Fibroblast of pulmonary artery (primary cell): ENCODE measurements at regions not wholly inside any gene's neighbourhood (a gene's known extent, or its start where the extent isn't known, plus 50 kb on each side); places are given as distances from the start of the nearest gene placed in this dataset.
A peak's percentile ranks its signal among the peaks of the same experiment; 100 is the strongest.

Experiments
- DNase-seq: peaks from one replicate; pipeline ENCODE4 v3.0.0-alpha.2; 2010; ENCODE audit warnings: low read depth
- H3K4me3 ChIP-seq: replicated peaks from 2 replicates; pipeline ENCODE4 v1.5.1; 2011; ENCODE audit warnings: low read depth, mild to moderate bottlenecking, control low read depth, low read length, moderate library complexity
- CTCF ChIP-seq: IDR thresholded peaks from 2 replicates; pipeline ENCODE4 v1.5.1; 2011; ENCODE audit warnings: mild to moderate bottlenecking, control low read depth, low read length, inconsistent platforms; ENCODE audit errors: missing control alignments

- no peak for DNase-seq
- H3K4me3 ChIP-seq, result no peak overlapping the region
- TF ChIP-seq CTCF, result no peak
Observed at GRCh38 chr20:37630993-37631392, 62.8 kb upstream of the CTNNBL1 start.

- no peak overlapping the region for H3K4me3 ChIP-seq
- DNase-seq, result no peak
- no peak for TF ChIP-seq CTCF
Observed at GRCh38 chr20:37630166-37630565, 63.7 kb upstream of the CTNNBL1 start.

GRCh38 chr20:37627767-37628130 lies 66.1 kb upstream of the CTNNBL1 start:
- DNase-seq, result no peak
- TF ChIP-seq CTCF, result no peak
- no peak overlapping the region for H3K4me3 ChIP-seq

GRCh38 chr20:37627060-37627766 lies 66.6 kb upstream of the CTNNBL1 start:
- peak; percentile 76 for DNase-seq
- no peak overlapping the region for H3K4me3 ChIP-seq
- TF ChIP-seq CTCF, result no peak

- no peak for DNase-seq
- TF ChIP-seq CTCF, result no peak
- no peak overlapping the region for H3K4me3 ChIP-seq
Observed at GRCh38 chr20:37624963-37625362, 68.9 kb upstream of the CTNNBL1 start.

GRCh38 chr20:37622728-37623127 lies 71.1 kb upstream of the CTNNBL1 start:
- no peak for TF ChIP-seq CTCF
- no peak for DNase-seq
- no peak overlapping the region for H3K4me3 ChIP-seq

- H3K4me3 ChIP-seq, result no peak overlapping the region
- no peak for TF ChIP-seq CTCF
- DNase-seq, result no peak
Observed at GRCh38 chr20:37619496-37619895, 74.3 kb upstream of the CTNNBL1 start.
